HuH-7 (cell line): ENCODE measurements at regions not wholly inside any gene's neighbourhood (a gene's known extent, or its start where the extent isn't known, plus 50 kb on each side); places are given as distances from the start of the nearest gene placed in this dataset.
"Not testable (repeated sequence)": the region's sequence is repeated elsewhere in the genome, so short reads cannot be mapped to it uniquely, and the experiment has no call there.

Source experiments
- DNase-seq: peaks from one replicate; pipeline ENCODE4 v3.0.0; 2011; ENCODE audit warnings: low spot score

DNA sequence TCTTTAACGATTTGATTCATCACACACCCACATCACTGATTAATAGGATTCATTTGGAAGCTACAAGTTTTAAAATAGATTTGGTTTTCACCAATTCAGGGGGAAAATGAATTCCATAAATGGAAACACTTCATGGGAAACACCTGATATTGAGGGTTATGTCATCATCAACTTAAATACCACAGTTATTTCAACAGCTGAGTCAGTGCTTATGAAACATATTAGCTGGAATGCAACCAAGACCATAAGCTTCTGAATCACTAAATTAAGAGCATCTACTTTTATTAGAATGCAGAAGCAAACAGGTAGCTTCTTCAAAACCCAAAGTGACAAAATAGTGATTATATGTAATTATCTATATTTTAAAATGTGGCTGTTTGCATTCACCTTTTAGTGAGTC, 207.8 kb upstream of the DCAF8L1 start:
- DNase-seq, result no peak

- no peak for DNase-seq
Measured at GRCh38 chrX:28188526-28188925, 207.3 kb upstream of the DCAF8L1 start.

GRCh38 chrX:28180096-28180495, 198.8 kb upstream of the DCAF8L1 start:
- DNase-seq, result no peak

GRCh38 chrX:28178206-28178605, 197.0 kb upstream of the DCAF8L1 start:
- no peak for DNase-seq

DNA sequence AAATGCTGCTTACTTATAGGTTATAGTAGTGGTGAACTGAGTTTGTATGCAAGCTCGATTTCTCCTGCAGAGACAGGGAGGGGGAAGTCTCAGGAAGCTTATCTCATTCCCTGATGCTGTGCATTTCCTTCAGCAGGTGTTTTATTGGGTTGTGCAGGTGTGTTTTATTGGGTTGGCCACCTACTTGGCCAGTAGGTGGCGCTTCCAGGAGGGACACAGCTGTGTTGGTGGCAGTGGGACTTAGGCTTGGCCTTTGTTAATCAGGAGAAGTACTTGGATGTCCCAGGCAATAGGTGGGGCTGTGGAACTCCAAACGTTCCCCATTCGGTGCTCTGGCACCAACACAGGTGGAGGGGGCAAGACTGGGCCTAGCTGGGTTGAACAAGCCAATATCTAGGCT, 196.0 kb upstream of the DCAF8L1 start:
- DNase-seq, result peak; percentile 6

DNA sequence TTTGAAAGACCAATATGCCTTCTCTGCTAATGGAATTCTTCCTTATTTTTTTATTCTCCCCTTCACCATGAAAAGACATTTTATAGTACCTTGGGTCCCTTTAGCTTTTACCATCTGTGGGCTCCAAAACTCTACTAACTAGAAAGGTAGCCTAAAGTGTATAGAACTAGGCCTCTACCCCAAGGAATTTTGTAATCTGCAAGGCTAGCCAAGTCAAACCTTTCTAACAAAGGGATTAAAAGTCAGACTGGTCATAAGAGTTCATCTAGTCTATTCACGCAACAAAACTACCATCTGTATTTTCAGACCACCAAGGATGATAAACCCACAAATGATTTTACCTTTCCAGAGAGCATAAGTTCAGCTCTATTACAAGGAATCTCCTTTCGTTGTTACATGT, 189.5 kb upstream of the DCAF8L1 start:
- DNase-seq, result no peak

DNA sequence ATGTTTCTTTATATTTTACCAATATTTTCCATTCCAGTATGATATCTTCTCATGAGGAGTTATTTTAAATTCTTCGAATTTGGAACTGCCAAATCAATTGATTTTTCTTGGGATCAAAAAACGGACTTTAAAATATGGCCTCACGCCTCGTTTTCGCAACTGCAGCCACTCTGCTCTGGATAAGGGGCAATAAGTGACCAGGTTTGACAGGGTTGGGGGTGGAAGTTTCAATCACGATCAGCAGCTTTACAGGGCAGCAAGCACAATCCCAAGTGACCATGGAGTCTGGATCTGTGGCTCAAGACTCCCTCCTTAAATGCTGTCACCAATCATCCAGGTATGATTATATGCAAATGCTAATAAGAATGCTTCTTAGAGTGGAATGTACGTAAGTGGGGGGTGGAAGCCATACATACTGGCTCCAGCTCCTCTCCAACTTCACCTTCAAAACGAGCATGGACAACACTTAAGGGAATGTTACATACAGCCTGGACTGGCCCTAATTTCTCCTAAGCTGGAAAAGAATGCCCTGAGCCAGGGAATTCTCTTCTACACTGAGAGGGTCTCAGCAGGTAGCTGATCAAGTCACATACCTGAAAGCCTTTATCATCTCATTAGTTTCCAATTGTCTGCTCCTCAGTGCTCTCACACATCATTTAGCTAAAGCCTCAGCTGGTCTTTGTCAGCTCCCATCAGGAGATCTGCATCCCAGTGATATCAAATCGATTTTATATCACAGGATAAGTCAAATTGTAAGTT, 176.9 kb upstream of the DCAF8L1 start:
- DNase-seq, result no peak

DNA sequence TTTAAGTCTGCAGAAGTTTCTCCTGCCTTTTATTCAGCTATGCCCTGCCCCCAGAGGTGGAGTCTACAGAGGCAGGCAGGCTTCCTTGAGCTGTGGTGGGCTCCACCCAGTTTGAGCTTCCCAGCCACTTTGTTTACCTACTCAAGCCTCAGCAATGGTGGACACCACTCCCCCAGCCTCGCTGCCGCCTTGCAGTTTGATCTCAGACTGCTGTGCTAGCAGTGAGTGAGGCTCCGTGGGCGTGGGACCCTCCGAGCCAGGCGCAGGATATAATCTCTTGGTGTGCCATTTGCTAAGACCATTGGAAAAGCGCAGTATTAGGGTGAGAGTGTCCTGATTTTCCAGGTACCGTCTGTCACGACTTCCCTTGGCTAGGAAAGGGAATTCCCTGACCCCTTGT, 171.0 kb upstream of the DCAF8L1 start:
- DNase-seq, result not testable (repeated sequence)

GRCh38 chrX:28135378-28136047, 154.3 kb upstream of the DCAF8L1 start:
- no peak for DNase-seq

DNA sequence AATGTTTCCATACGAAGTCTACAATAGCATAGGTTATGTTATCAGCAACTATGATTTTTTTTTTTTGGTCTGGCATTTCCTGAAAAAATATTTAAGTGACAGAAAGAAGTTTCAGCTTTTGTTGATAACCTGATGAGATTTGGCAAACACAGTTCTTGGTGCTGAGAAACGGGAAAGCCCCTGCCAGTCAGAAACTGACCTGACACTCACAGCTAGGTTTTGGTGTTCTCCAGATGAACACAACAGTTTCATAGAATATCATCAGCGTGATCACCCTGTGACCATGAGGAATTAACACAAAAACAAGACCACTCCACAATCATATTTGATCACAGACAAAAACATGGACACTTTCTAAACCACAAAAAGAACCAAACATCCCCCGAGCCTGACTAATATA, 152.5 kb upstream of the DCAF8L1 start:
- no peak for DNase-seq

GRCh38 chrX:28127662-28128061, 146.4 kb upstream of the DCAF8L1 start:
- DNase-seq, result no peak

- no peak for DNase-seq
Measured at GRCh38 chrX:28126886-28127285, 145.6 kb upstream of the DCAF8L1 start.

DNA sequence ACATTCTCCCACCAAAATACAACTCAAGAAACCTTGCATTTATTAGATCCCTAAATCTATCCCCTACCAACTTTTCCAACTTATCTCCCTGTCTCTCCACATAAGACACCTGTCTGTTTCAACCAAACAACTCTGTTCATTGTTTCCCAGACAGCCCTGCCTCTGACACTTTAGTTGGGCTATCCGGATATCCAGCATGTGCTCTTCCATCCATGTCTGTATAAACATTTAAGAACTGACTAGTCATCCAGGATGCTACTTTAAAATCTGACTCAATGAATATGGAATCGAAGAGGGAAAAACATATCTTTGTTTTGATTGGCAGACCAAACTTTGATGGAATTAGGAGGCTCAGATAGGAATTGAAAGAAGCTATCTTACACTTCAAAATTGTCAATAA, 143.2 kb upstream of the DCAF8L1 start:
- DNase-seq, result no peak

GRCh38 chrX:28120580-28121245, 139.5 kb upstream of the DCAF8L1 start:
- not testable (repeated sequence) for DNase-seq

DNA sequence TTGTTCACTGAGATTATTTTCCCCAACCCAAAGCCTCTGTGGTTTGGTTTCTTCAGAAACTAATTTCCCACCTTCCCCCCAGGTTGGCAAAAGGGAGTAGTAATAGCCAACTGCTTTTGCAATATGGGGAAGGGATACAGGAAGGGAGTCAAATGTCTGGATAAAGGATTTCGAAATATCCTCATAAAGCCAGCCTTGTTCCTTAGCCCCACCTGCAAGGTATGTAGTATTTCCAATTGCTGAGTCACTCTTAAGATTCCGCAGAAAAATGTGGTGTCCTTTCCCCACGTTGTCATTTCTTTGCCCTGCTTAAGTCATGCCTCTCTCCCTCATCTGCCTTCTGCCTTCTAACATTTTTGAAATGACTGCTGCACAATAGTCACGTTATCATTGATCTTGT, 138.8 kb upstream of the DCAF8L1 start:
- DNase-seq, result no peak

DNA sequence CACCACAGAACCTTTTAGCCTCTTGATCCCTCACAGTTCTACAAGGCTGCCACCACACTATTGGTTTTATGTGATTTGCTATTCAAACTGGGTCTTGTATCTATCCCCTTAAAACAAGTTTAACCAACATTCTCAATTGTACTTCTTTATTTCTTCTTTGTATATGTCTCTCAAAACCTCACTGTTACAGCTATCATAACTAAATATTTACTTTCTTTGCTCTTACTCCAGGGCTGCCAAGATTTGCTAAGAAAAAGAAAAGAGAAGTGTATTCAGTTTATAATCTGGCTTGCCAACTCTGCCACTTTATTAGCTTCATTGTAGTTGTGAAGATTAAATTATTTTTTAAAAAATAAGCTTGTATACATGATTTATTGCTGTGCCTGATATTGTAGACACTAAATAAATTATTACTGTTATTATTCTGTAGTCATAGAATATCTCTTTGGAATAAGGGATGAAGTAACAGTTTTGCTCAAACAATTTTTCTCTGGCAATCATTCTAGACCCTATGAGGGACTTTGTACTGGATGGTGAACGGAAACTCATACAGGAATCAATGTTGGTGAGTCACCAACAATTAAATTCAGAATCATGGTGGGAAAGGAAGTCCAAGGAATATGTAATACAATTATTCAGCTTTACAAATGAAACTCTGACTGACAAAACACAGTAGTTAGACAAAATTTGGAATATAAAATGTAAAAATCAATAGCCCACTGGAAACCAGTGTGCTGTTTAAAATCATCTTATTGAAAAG, 127.1 kb upstream of the DCAF8L1 start:
- DNase-seq, result no peak

DNA sequence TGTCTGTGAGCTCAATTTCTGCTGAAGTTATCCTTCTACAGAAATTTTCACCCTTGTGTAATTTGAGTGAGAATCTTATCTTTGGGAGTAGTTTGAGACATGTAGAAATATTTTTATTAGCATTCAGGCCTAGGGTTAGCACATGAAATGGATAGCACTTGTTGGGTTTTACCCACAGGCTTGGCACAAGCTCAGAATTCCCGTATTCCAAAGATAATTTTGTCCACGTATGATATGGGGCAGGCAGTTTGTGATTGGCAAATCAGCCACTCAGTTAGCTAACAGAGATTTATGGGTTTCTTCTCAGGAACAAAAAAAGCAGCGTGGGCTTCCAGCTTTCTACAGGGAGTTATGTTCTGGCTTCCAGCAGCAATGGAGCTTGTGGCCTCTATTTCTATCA, 117.9 kb upstream of the DCAF8L1 start:
- no peak for DNase-seq

GRCh38 chrX:28085653-28086052, 104.4 kb upstream of the DCAF8L1 start:
- no peak for DNase-seq

- DNase-seq, result no peak
Measured at GRCh38 chrX:28058901-28059300, 77.7 kb upstream of the DCAF8L1 start.

DNA sequence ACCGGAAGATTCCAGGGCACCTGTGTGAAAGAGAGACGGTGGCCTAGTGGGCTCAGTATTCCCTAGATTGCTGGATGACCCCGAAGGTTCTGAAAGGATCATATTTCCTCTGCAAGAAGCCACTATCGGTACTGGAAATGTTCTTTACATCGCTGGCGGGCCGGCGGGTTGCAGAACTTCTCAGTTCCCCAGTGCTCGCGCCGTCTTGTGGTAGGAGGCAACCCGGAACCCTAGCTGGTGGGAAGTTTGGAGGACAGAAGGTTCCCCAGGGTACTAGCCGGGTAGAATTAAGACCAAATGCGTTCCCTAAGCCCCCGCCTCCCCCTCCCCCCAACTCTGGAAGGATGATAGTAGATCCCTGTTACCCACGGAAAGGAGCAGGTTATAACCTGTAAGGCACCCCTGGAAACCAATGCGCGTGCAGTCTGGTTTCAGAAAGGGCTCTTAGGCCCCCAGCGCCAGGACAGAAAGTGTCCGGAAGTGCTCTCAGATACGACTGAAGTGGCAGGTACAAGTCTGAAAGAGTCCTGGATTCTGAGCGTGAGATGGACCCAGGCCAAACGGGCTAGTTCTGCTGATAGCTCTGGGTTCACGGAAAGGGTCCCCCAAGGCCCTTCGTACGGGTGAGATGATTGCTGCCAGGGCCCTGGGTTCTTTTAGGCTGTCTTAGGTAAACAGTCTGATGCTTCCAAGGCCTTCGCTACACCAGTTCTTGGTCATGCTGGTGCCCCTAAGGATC, 61.7 kb upstream of the DCAF8L1 start:
- no peak for DNase-seq

GRCh38 chrX:28042260-28042659, 61.0 kb upstream of the DCAF8L1 start:
- no peak for DNase-seq

DNA sequence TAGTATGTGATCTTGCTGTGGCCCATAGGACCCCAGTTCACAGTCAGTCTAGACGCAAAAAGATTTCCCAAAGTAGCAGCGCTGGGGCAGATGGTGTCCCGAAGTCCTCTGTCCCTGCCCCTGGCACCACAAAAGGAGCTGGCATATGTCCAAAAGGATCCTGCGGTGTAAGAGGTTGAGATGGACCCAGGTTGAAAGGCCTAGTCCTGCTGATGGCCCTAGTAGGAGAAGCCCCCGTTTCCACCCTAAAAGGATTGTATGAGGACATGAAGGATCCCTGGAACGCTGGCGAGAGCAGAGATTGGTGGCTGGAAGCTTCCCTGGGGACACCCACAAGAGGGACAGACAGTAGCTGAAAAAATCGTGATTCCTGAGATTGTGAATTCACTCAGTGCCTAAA, 58.0 kb upstream of the DCAF8L1 start:
- DNase-seq, result no peak
